ENCODE measurements at regions not wholly inside any gene's neighbourhood (a gene's known extent, or its start where the extent isn't known, plus 50 kb on each side); places are given as distances from the start of the nearest gene placed in this dataset.

DNA sequence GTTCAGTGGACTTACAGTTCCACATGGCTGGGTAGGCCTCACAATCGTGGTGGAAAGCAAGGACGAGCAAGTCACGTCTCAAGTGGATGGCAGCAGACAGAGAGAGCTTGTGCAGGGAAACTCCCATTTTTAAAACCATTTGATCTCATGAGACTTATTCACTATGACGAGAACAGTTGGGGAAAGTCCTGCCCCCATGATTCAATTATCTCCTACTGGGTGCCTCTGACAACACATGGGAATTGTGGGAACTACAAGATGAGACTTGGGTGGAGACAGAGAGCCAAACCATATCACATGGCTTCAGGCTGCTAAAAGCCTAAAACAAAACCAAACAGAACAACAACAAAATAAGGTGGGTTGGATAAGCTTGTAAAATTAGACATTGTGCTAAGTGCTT is 194.4 kb upstream of the CPEB2 start:
- Histone ChIP-seq H3K36me3 (ENCODE audit: control insufficient read depth, insufficient read depth, low read length) (no peaks in the 10 kb centered on the region), H3K27ac (ENCODE audit: insufficient read depth, low read length, poor library complexity, severe bottlenecking) (no peak overlapping the region), H3K9me3 (ENCODE audit: control insufficient read depth in 2 of 2, low read length in 2 of 2) (no peaks in the 10 kb centered on the region), H3K4me1 (ENCODE audit: control insufficient read depth, insufficient read depth, low read length, poor library complexity, severe bottlenecking) (no peaks in the 10 kb centered on the region), H3K4me3 (ENCODE audit: low read depth, low read length) (no peak overlapping the region), H3K27me3 (ENCODE audit: control insufficient read depth, insufficient read depth, low read length) (no peaks in the 10 kb centered on the region)
- no peaks in the 10 kb centered on the region for H3K27me3 Mint-ChIP-seq
- H3K36me3 Mint-ChIP-seq: no peaks in the 10 kb centered on the region
- H3K27ac Mint-ChIP-seq: no peak overlapping the region
- peaks cover 0 to 5% (median 0%) of the 10 kb centered on the region in 7 donors for H3K9me3 Mint-ChIP-seq
- no peaks in the 10 kb centered on the region for H3K4me1 Mint-ChIP-seq
- DNase-seq: no peak
- ATAC-seq (ENCODE audit: low read depth in 2 of 2): no peak
- no peak overlapping the region for H3K4me3 Mint-ChIP-seq

DNA sequence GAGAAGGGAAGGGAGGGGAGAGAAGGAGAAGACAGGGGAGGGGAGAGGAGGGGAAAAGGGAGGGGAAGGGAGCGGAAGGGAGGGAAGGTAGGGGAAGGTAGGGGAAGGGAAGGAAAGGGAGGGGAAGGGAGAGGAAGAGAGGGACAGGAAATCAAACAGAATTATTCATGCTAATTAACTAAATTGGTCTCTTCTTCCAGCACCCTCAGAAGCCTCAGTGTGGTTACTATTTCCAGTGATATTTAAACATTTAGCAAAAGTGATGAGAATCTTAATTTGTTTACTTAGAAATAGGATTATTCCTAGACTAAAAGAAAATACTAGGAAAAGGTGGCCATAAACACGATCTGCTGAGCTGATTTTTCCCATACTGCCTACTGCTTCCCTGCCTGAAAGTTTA is 193.1 kb upstream of the CPEB2 start:
- Histone ChIP-seq H3K9me3 (ENCODE audit: control insufficient read depth in 2 of 2, low read length in 2 of 2) (no peaks in the 10 kb centered on the region), H3K27ac (ENCODE audit: insufficient read depth, low read length, poor library complexity, severe bottlenecking) (no peak overlapping the region), H3K27me3 (ENCODE audit: control insufficient read depth, insufficient read depth, low read length) (no peaks in the 10 kb centered on the region), H3K4me1 (ENCODE audit: control insufficient read depth, insufficient read depth, low read length, poor library complexity, severe bottlenecking) (no peaks in the 10 kb centered on the region), H3K4me3 (ENCODE audit: low read depth, low read length) (no peak overlapping the region), H3K36me3 (ENCODE audit: control insufficient read depth, insufficient read depth, low read length) (no peaks in the 10 kb centered on the region)
- Mint-ChIP-seq H3K9me3 (peaks cover 0 to 3% (median 0%) of the 10 kb centered on the region in 7 donors), H3K27me3 (no peaks in the 10 kb centered on the region), H3K36me3 (no peaks in the 10 kb centered on the region), H3K4me3 (no peak overlapping the region), H3K27ac (no peak overlapping the region), H3K4me1 (no peaks in the 10 kb centered on the region)
- ATAC-seq (ENCODE audit: low read depth in 2 of 2): no peak
- DNase-seq: no peak

DNA sequence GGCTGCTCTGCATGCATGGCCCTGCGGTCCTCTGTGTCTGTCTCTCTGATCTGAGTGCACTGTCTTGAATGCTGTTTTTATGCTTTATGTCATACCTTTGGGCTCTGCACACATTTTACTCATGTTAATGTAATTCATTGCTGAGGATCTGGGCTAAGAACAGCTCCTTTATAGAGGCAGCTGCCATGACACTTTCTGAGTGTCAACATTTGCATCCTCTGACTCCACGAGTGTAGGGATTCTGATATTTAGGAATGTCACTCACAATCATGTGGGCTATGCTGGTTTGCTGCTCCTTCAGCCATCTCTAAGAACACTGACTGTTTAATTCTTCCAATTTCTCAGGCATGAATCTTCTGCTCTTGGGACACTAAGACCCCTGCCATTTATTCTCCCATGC is 192.2 kb upstream of the CPEB2 start:
- no peaks in the 10 kb centered on the region for H3K27me3 ChIP-seq (ENCODE audit: control insufficient read depth, insufficient read depth, low read length)
- no peak overlapping the region for H3K4me3 ChIP-seq (ENCODE audit: low read depth, low read length)
- Mint-ChIP-seq H3K36me3 (no peaks in the 10 kb centered on the region), H3K4me3 (no peak overlapping the region), H3K4me1 (no peaks in the 10 kb centered on the region), H3K27ac (no peak overlapping the region), H3K9me3 (peaks cover 0 to 3% (median 1%) of the 10 kb centered on the region in 7 donors), H3K27me3 (no peaks in the 10 kb centered on the region)
- no peaks in the 10 kb centered on the region for H3K9me3 ChIP-seq (ENCODE audit: control insufficient read depth in 2 of 2, low read length in 2 of 2)
- no peaks in the 10 kb centered on the region for H3K36me3 ChIP-seq (ENCODE audit: control insufficient read depth, insufficient read depth, low read length)
- no peak for ATAC-seq (ENCODE audit: low read depth in 2 of 2)
- H3K4me1 ChIP-seq (ENCODE audit: control insufficient read depth, insufficient read depth, low read length, poor library complexity, severe bottlenecking): no peaks in the 10 kb centered on the region
- H3K27ac ChIP-seq (ENCODE audit: insufficient read depth, low read length, poor library complexity, severe bottlenecking): no peak overlapping the region
- DNase-seq: no peak

DNA sequence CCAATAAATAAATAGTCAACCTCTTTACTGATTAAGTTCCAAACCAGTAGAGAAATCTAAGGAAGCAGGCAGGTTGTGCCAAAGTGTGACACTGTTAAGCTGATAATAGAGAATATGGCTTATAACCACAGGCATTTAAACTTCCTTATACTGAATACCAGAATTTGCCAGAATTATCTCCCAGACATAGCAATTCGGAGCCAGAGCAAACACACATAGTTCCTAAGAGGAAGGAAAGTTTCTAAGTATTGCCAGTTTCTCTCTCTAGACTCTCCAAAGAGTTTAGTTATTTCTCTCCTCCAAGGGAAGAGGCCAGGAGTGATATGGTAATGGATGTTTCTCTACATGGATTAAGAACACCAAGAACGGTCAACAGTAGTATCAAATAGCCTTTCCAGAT is 191.7 kb upstream of the CPEB2 start:
- ATAC-seq (ENCODE audit: low read depth in 2 of 2): no peak
- DNase-seq: no peak
- Mint-ChIP-seq H3K9me3 (peaks cover 0 to 3% (median 1%) of the 10 kb centered on the region in 7 donors), H3K27me3 (no peaks in the 10 kb centered on the region), H3K27ac (no peak overlapping the region), H3K36me3 (no peaks in the 10 kb centered on the region), H3K4me3 (no peak overlapping the region), H3K4me1 (no peaks in the 10 kb centered on the region)
- H3K36me3 ChIP-seq (ENCODE audit: control insufficient read depth, insufficient read depth, low read length): no peaks in the 10 kb centered on the region
- no peaks in the 10 kb centered on the region for H3K27me3 ChIP-seq (ENCODE audit: control insufficient read depth, insufficient read depth, low read length)
- no peak overlapping the region for H3K27ac ChIP-seq (ENCODE audit: insufficient read depth, low read length, poor library complexity, severe bottlenecking)
- no peak overlapping the region for H3K4me3 ChIP-seq (ENCODE audit: low read depth, low read length)
- H3K4me1 ChIP-seq (ENCODE audit: control insufficient read depth, insufficient read depth, low read length, poor library complexity, severe bottlenecking): no peaks in the 10 kb centered on the region
- no peaks in the 10 kb centered on the region for H3K9me3 ChIP-seq (ENCODE audit: control insufficient read depth in 2 of 2, low read length in 2 of 2)

DNA sequence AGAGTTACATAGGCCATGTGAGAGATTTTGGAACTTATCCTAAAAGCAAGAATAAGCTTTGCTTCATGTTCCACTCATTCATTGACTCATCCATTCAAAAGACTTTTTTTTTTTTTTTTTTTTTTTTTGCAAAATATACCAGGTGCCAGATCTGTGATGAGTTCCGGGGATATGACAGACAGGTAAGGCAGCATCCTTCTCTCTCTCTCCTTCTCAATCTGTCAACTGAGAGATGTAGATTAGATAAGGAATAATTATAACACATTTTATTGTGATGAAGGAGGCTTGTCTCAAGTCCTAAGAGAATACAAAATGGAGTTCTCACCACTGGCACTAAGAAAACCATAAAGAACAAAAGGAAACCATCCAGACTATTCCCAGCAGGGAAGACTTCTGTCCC is 190.2 kb upstream of the CPEB2 start:
- H3K36me3 Mint-ChIP-seq: no peaks in the 10 kb centered on the region
- Histone ChIP-seq H3K27ac (ENCODE audit: insufficient read depth, low read length, poor library complexity, severe bottlenecking) (no peak overlapping the region), H3K36me3 (ENCODE audit: control insufficient read depth, insufficient read depth, low read length) (no peaks in the 10 kb centered on the region), H3K27me3 (ENCODE audit: control insufficient read depth, insufficient read depth, low read length) (no peaks in the 10 kb centered on the region), H3K4me3 (ENCODE audit: low read depth, low read length) (no peak overlapping the region), H3K4me1 (ENCODE audit: control insufficient read depth, insufficient read depth, low read length, poor library complexity, severe bottlenecking) (no peaks in the 10 kb centered on the region), H3K9me3 (ENCODE audit: control insufficient read depth in 2 of 2, low read length in 2 of 2) (no peaks in the 10 kb centered on the region)
- ATAC-seq (ENCODE audit: low read depth in 2 of 2): no peak
- H3K4me1 Mint-ChIP-seq: no peaks in the 10 kb centered on the region
- H3K4me3 Mint-ChIP-seq: no peak overlapping the region
- no peaks in the 10 kb centered on the region for H3K27me3 Mint-ChIP-seq
- H3K9me3 Mint-ChIP-seq: peaks cover 0 to 3% (median 1%) of the 10 kb centered on the region in 7 donors
- DNase-seq: no peak
- H3K27ac Mint-ChIP-seq: no peak overlapping the region

DNA sequence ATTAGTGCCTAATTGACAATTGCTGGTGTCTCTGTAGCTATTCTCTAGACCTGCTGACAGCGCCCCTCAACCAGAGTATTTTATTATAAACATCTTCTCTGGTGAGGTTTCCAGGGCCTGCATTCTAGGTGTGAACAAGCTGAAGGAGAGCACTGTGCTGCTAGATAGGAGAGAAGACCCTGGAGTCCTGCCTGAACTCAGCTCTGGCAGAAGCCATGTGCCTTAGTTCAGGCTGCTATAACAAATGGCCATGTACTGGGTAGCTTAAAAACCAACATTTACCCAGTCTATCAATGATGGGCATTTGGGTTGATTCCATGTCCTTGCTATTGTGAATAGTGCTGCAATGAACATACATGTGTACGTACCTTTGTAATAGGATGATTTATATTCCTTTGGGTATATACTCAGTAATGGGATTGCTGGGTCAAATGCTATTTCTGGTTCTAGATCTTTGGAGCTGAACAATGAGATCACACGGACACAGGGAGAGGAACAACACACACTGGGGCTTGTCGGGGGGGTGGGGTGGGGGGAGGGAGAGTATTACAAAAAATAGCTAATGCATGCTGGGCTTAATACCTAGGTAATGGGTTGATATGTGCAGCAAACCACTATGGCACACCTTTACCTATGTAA is 185.5 kb upstream of the CPEB2 start:
- no peak overlapping the region for H3K4me3 Mint-ChIP-seq

DNA sequence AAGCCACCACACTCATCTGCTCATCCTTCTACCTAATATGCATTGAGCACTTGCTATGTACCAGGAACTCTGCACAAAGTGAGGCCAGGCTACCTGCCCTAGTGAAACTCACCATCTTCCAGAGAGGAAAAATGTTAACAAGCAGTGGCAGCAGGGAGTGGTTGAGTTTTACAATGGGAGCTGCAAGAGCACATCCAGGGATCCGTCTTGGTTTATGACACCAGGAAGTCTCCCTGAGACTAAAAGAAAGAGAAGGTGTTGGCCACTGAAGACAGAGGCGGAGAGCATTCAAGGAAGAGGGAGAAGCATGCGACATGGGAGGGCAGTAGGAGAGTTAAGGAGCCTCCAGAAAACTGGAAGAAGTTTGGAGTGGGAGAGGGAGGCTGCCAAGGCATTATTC is 178.1 kb upstream of the CPEB2 start:
- DNase-seq: no peak
- H3K27me3 Mint-ChIP-seq: no peaks in the 10 kb centered on the region
- H3K4me1 Mint-ChIP-seq: no peaks in the 10 kb centered on the region
- H3K27ac Mint-ChIP-seq: no peak overlapping the region
- ATAC-seq (ENCODE audit: low read depth in 2 of 2): no peak
- Histone ChIP-seq H3K9me3 (ENCODE audit: control insufficient read depth in 2 of 2, low read length in 2 of 2) (no peaks in the 10 kb centered on the region), H3K36me3 (ENCODE audit: control insufficient read depth, insufficient read depth, low read length) (no peaks in the 10 kb centered on the region), H3K27me3 (ENCODE audit: control insufficient read depth, insufficient read depth, low read length) (peaks cover 1% of the 10 kb centered on the region), H3K27ac (ENCODE audit: insufficient read depth, low read length, poor library complexity, severe bottlenecking) (no peak overlapping the region), H3K4me1 (ENCODE audit: control insufficient read depth, insufficient read depth, low read length, poor library complexity, severe bottlenecking) (no peaks in the 10 kb centered on the region), H3K4me3 (ENCODE audit: low read depth, low read length) (no peak overlapping the region)
- no peak overlapping the region for H3K4me3 Mint-ChIP-seq
- peaks cover 0 to 5% (median 0%) of the 10 kb centered on the region in 7 donors for H3K9me3 Mint-ChIP-seq
- H3K36me3 Mint-ChIP-seq: no peaks in the 10 kb centered on the region

More for the DNA sequence above, 185.5 kb upstream of the CPEB2 start:
- no peaks in the 10 kb centered on the region for H3K4me1 ChIP-seq (ENCODE audit: control insufficient read depth, insufficient read depth, low read length, poor library complexity, severe bottlenecking)
- DNase-seq: no peak
- no peaks in the 10 kb centered on the region for H3K9me3 ChIP-seq (ENCODE audit: control insufficient read depth in 2 of 2, low read length in 2 of 2)
- Mint-ChIP-seq H3K36me3 (no peaks in the 10 kb centered on the region), H3K27me3 (no peaks in the 10 kb centered on the region), H3K4me1 (no peaks in the 10 kb centered on the region), H3K27ac (no peak overlapping the region), H3K9me3 (peaks cover 0 to 4% (median 0%) of the 10 kb centered on the region in 7 donors)
- H3K36me3 ChIP-seq (ENCODE audit: control insufficient read depth, insufficient read depth, low read length): no peaks in the 10 kb centered on the region
- H3K27me3 ChIP-seq (ENCODE audit: control insufficient read depth, insufficient read depth, low read length): peaks cover 1% of the 10 kb centered on the region
- no peak for ATAC-seq (ENCODE audit: low read depth in 2 of 2)
- no peak overlapping the region for H3K4me3 ChIP-seq (ENCODE audit: low read depth, low read length)
- no peak overlapping the region for H3K27ac ChIP-seq (ENCODE audit: insufficient read depth, low read length, poor library complexity, severe bottlenecking)

DNA sequence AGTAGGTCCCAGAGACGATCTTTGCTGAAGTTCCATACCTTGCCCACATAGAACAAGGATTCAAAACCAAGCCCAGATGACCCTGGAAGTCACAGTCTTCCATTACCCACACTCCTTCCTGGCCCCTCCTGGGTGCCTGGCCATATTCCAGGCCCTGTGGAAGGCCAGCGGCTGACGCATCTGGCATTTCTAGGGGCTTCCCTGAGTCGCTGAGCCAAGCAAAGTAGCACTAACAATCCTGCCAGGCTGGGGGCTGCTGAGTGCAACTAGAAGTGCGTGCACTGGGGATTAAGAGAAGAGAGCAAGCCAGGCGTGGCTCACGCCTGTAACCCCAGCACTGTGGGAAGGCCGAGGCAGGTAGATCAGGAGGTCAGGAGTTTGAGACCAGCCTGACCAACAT is 175.2 kb upstream of the CPEB2 start:
- no peak overlapping the region for H3K4me3 ChIP-seq (ENCODE audit: low read depth, low read length)
- H3K4me1 ChIP-seq (ENCODE audit: control insufficient read depth, insufficient read depth, low read length, poor library complexity, severe bottlenecking): no peaks in the 10 kb centered on the region
- H3K9me3 ChIP-seq (ENCODE audit: control insufficient read depth in 2 of 2, low read length in 2 of 2): no peaks in the 10 kb centered on the region
- Mint-ChIP-seq H3K27me3 (peaks cover 4% of the 10 kb centered on the region), H3K36me3 (no peaks in the 10 kb centered on the region), H3K4me3 (no peak overlapping the region), H3K9me3 (peaks cover 0 to 3% (median 0%) of the 10 kb centered on the region in 7 donors), H3K27ac (no peak overlapping the region), H3K4me1 (no peaks in the 10 kb centered on the region)
- DNase-seq (no peak), ATAC-seq (ENCODE audit: low read depth in 2 of 2) (no peak)
- H3K27me3 ChIP-seq (ENCODE audit: control insufficient read depth, insufficient read depth, low read length): peaks cover 4% of the 10 kb centered on the region
- no peaks in the 10 kb centered on the region for H3K36me3 ChIP-seq (ENCODE audit: control insufficient read depth, insufficient read depth, low read length)
- H3K27ac ChIP-seq (ENCODE audit: insufficient read depth, low read length, poor library complexity, severe bottlenecking): no peak overlapping the region

Measured in CD4-positive, CD25-positive, alpha-beta regulatory T cell (primary cell).